ENCODE measurements at regions not wholly inside any gene's neighbourhood (a gene's known extent, or its start where the extent isn't known, plus 50 kb on each side); places are given as distances from the start of the nearest gene placed in this dataset.

GRCh38 chr6:117145940-117146339 lies 119.4 kb upstream of the VGLL2 start:
- no peak overlapping the region for H2BK5ac ChIP-seq (ENCODE audit: insufficient read length, low read length)
- H3K4me3 Mint-ChIP-seq = no peak overlapping the region

More at GRCh38 chr6:117145940-117146339, 119.4 kb upstream of the VGLL2 start:
- Mint-ChIP-seq H3K4me1 (peaks cover 13 to 15% of the 10 kb centered on the region in 2 experiments), H3K9me3 (peaks cover 22 to 29% of the 10 kb centered on the region in 2 experiments), H3K36me3 (ENCODE audit: insufficient read depth in 1 of 3, low read depth in 3 of 3) (peaks cover 13 to 24% (median 14%) of the 10 kb centered on the region in 3 experiments), H3K27me3 (ENCODE audit: low read depth) (no peaks in the 10 kb centered on the region), H3K27ac (no peak overlapping the region)
- H2BK20ac ChIP-seq (ENCODE audit: low read depth, low read length, poor library complexity, severe bottlenecking) = no peak overlapping the region
- no peaks in the 10 kb centered on the region for H4K20me1 ChIP-seq (ENCODE audit: control insufficient read depth, insufficient read depth, insufficient read length)
- H4K5ac ChIP-seq (ENCODE audit: insufficient read length, low read depth, low read length) = no peak overlapping the region
- H2AFZ ChIP-seq (ENCODE audit: low read length) = no peak overlapping the region
- H3K9ac ChIP-seq (ENCODE audit: extremely low read depth, insufficient read length, low read length) = no peak overlapping the region
- H2BK120ac ChIP-seq (ENCODE audit: low read depth, low read length, poor library complexity, severe bottlenecking) = no peak overlapping the region
- no peak overlapping the region for H3K56ac ChIP-seq (ENCODE audit: insufficient read length, low read depth, low read length)
- H3K79me2 ChIP-seq (ENCODE audit: insufficient read depth, low read length) = no peaks in the 10 kb centered on the region
- H3K4me1 ChIP-seq (ENCODE audit: insufficient read depth, low read length) = 0 out of 2 replicates have a peak, but pooled peaks cover 6% of the 10 kb centered on the region
- H4K8ac ChIP-seq (replicated peaks; ENCODE audit: insufficient read length, low read depth, low read length) = no peak overlapping the region
- H2BK12ac ChIP-seq (ENCODE audit: insufficient read length, low read depth, low read length) = no peak overlapping the region
- no peak overlapping the region for H3K18ac ChIP-seq (ENCODE audit: insufficient read length, low read depth, low read length)
- no CpG with 5 or more reads among the region's 2 CpGs for WGBS (ENCODE audit: extremely low coverage, insufficient read length, low lambda C conversion rate)
- H2AK5ac ChIP-seq (ENCODE audit: insufficient read length, low read length) = no peak overlapping the region
- H4K91ac ChIP-seq (ENCODE audit: insufficient read length, low read depth, low read length) = no peak overlapping the region
- no peak overlapping the region for H3T11ph ChIP-seq (ENCODE audit: low read length)
- no peak overlapping the region for H3K14ac ChIP-seq (ENCODE audit: insufficient read depth, low read length)
- H3K23ac ChIP-seq (ENCODE audit: insufficient read length, low read depth, low read length) = no peak overlapping the region
- H3K4ac ChIP-seq (ENCODE audit: low read depth, low read length) = no peak overlapping the region
- no peak overlapping the region for H2BK15ac ChIP-seq (ENCODE audit: low read depth, low read length)
- no peaks in the 10 kb centered on the region for H3K23me2 ChIP-seq (ENCODE audit: insufficient read length, low read depth, low read length, poor library complexity, severe bottlenecking)
- DNase-seq = no peak
- H3K27me3 ChIP-seq (ENCODE audit: insufficient read depth, low read length) = no peaks in the 10 kb centered on the region
- no peaks in the 10 kb centered on the region for H3K79me1 ChIP-seq (ENCODE audit: insufficient read depth, low read depth, low read length, poor library complexity, severe bottlenecking)
- no peak overlapping the region for H3K4me2 ChIP-seq (ENCODE audit: insufficient read depth, insufficient read length, low read length)
- no peak for TF ChIP-seq CTCF (conservative IDR thresholded peaks at IDR 0.05)
- no peak overlapping the region for H3K27ac ChIP-seq (ENCODE audit: insufficient read length, low read depth, low read length)
- H3K9me3 ChIP-seq (ENCODE audit: control insufficient read depth, low read depth, low read length) = no peaks in the 10 kb centered on the region
